ENCODE measurements at regions not wholly inside any gene's neighbourhood (a gene's known extent, or its start where the extent isn't known, plus 50 kb on each side); places are given as distances from the start of the nearest gene placed in this dataset.

GRCh38 chr15:69548395-69549180 lies 96.0 kb downstream of the RPLP1 start:
- TF ChIP-seq, protein P1, sequence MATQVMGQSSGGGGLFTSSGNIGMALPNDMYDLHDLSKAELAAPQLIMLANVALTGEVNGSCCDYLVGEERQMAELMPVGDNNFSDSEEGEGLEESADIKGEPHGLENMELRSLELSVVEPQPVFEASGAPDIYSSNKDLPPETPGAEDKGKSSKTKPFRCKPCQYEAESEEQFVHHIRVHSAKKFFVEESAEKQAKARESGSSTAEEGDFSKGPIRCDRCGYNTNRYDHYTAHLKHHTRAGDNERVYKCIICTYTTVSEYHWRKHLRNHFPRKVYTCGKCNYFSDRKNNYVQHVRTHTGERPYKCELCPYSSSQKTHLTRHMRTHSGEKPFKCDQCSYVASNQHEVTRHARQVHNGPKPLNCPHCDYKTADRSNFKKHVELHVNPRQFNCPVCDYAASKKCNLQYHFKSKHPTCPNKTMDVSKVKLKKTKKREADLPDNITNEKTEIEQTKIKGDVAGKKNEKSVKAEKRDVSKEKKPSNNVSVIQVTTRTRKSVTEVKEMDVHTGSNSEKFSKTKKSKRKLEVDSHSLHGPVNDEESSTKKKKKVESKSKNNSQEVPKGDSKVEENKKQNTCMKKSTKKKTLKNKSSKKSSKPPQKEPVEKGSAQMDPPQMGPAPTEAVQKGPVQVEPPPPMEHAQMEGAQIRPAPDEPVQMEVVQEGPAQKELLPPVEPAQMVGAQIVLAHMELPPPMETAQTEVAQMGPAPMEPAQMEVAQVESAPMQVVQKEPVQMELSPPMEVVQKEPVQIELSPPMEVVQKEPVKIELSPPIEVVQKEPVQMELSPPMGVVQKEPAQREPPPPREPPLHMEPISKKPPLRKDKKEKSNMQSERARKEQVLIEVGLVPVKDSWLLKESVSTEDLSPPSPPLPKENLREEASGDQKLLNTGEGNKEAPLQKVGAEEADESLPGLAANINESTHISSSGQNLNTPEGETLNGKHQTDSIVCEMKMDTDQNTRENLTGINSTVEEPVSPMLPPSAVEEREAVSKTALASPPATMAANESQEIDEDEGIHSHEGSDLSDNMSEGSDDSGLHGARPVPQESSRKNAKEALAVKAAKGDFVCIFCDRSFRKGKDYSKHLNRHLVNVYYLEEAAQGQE (IDR thresholded peaks at IDR 0.05; ENCODE audit: low read depth), result no peak
- TF ChIP-seq EGR1 (IDR thresholded peaks at IDR 0.05) (no peak), TEAD4 (IDR thresholded peaks at IDR 0.05) (no peak), ZBTB7A (IDR thresholded peaks at IDR 0.05; ENCODE audit: low read depth) (no peak), CEBPB (IDR thresholded peaks at IDR 0.05) (no peak), YY1 (IDR thresholded peaks at IDR 0.05; ENCODE audit: low read depth) (no peak), NFIC (IDR thresholded peaks at IDR 0.05) (no peak), FOXM1 (IDR thresholded peaks at IDR 0.05; ENCODE audit: borderline replicate concordance, low read depth) (no peak), CREB1 (IDR thresholded peaks at IDR 0.05; ENCODE audit: low read depth) (no peak), TCF12 (IDR thresholded peaks at IDR 0.05; ENCODE audit: low read depth) (no peak), RAD21 (IDR thresholded peaks at IDR 0.05; ENCODE audit: low read depth) (no peak), TAF1 (IDR thresholded peaks at IDR 0.05; ENCODE audit: low read depth) (no peak), EP300 (IDR thresholded peaks at IDR 0.05; ENCODE audit: borderline replicate concordance) (no peak)
- TF ChIP-seq, protein P2, sequence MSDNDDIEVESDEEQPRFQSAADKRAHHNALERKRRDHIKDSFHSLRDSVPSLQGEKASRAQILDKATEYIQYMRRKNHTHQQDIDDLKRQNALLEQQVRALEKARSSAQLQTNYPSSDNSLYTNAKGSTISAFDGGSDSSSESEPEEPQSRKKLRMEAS (IDR thresholded peaks at IDR 0.05), result no peak
- TF ChIP-seq, protein P3, sequence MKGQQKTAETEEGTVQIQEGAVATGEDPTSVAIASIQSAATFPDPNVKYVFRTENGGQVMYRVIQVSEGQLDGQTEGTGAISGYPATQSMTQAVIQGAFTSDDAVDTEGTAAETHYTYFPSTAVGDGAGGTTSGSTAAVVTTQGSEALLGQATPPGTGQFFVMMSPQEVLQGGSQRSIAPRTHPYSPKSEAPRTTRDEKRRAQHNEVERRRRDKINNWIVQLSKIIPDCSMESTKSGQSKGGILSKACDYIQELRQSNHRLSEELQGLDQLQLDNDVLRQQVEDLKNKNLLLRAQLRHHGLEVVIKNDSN (IDR thresholded peaks at IDR 0.05), result no peak

GRCh38 chr15:69551391-69552056 lies 98.9 kb downstream of the RPLP1 start:
- TF ChIP-seq ZBTB7A (IDR thresholded peaks at IDR 0.05; ENCODE audit: low read depth) (no peak), EP300 (IDR thresholded peaks at IDR 0.05; ENCODE audit: borderline replicate concordance) (no peak), RAD21 (IDR thresholded peaks at IDR 0.05; ENCODE audit: low read depth) (no peak), CREB1 (IDR thresholded peaks at IDR 0.05; ENCODE audit: low read depth) (no peak), FOXM1 (IDR thresholded peaks at IDR 0.05; ENCODE audit: borderline replicate concordance, low read depth) (no peak), TEAD4 (IDR thresholded peaks at IDR 0.05) (no peak), CEBPB (IDR thresholded peaks at IDR 0.05) (no peak), NFIC (IDR thresholded peaks at IDR 0.05) (no peak), YY1 (IDR thresholded peaks at IDR 0.05; ENCODE audit: low read depth) (no peak), TCF12 (IDR thresholded peaks at IDR 0.05; ENCODE audit: low read depth) (no peak)
- TF ChIP-seq, protein P3 (IDR thresholded peaks at IDR 0.05), result no peak
- TF ChIP-seq, protein P2 (IDR thresholded peaks at IDR 0.05), result no peak

DNA sequence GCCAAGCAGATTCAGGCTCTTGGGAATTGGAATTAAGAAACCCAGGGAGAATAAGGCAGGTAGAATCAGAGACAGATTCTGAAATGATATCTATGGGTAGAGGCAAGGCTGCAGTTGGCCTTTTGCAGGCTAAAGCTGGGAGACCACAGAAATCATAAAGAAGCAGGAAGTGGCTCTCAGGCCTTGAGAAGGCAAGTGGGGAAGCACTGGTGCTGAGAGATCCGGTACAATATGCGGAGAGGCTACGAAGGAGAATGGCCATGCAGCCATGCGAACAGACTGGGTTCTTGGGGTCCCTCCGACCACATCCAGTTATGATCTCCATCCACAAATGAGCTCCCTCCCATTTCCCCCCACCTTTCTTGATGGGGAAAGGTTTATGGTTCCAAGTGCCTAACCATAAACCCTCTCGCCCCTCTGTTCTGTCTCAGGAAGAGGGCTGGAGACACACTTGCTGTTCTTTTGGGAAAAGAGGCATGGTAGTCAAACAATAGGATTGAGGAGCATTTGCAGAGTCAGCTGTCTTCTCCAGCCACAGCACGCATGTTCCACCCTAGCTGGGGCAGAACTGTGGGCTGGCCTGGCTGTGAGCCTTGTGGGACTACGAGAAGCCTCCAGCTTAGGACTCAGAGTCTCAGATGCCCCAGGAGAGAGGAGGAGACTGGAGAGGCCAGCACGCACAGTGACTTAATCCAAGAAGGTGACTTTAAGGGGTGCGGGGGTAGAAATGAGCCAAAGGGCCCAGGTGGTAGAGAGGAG lies 99.6 kb downstream of the RPLP1 start:
- no peak for TF ChIP-seq RAD21 (IDR thresholded peaks at IDR 0.05; ENCODE audit: low read depth)
- no peak for TF ChIP-seq EP300 (IDR thresholded peaks at IDR 0.05; ENCODE audit: borderline replicate concordance)
- no peak for TF ChIP-seq YY1 (IDR thresholded peaks at IDR 0.05; ENCODE audit: low read depth)
- TF ChIP-seq, protein P3 (IDR thresholded peaks at IDR 0.05), result no peak
- TF ChIP-seq ZBTB7A (IDR thresholded peaks at IDR 0.05; ENCODE audit: low read depth), result no peak
- TF ChIP-seq, protein P1 (IDR thresholded peaks at IDR 0.05; ENCODE audit: low read depth), result no peak
- TF ChIP-seq CEBPB (IDR thresholded peaks at IDR 0.05), result no peak
- no peak for TF ChIP-seq FOXM1 (IDR thresholded peaks at IDR 0.05; ENCODE audit: borderline replicate concordance, low read depth)
- TF ChIP-seq EGR1 (IDR thresholded peaks at IDR 0.05), result no peak

- TF ChIP-seq FOXM1 (IDR thresholded peaks at IDR 0.05; ENCODE audit: borderline replicate concordance, low read depth) (no peak), CEBPB (IDR thresholded peaks at IDR 0.05) (no peak), YY1 (IDR thresholded peaks at IDR 0.05; ENCODE audit: low read depth) (no peak), NFIC (IDR thresholded peaks at IDR 0.05) (no peak), EP300 (IDR thresholded peaks at IDR 0.05; ENCODE audit: borderline replicate concordance) (no peak), EGR1 (IDR thresholded peaks at IDR 0.05) (no peak), ZBTB7A (IDR thresholded peaks at IDR 0.05; ENCODE audit: low read depth) (no peak), TCF12 (IDR thresholded peaks at IDR 0.05; ENCODE audit: low read depth) (no peak), TAF1 (IDR thresholded peaks at IDR 0.05; ENCODE audit: low read depth) (no peak), TEAD4 (IDR thresholded peaks at IDR 0.05) (no peak)
- TF ChIP-seq, protein P1 (IDR thresholded peaks at IDR 0.05; ENCODE audit: low read depth), result no peak
- TF ChIP-seq, protein P3 (IDR thresholded peaks at IDR 0.05), result no peak
- TF ChIP-seq, protein P2 (IDR thresholded peaks at IDR 0.05), result no peak
Measured at GRCh38 chr15:69553686-69554085, 101.1 kb downstream of the RPLP1 start.

Measured in Ishikawa (cell line).